Tibial nerve (tissue), 4 donors: ENCODE measurements at regions not wholly inside any gene's neighbourhood (a gene's known extent, or its start where the extent isn't known, plus 50 kb on each side); places are given as distances from the start of the nearest gene placed in this dataset.

Experiments
- EP300 ChIP-seq, 2 donors: sonication (generic); formaldehyde crosslinking; IDR thresholded peaks; one replicate each; pipeline ENCODE4 v1.6.1; 2017; ENCODE audit warnings: antibody characterized with exemption in 2 of 2, mild to moderate bottlenecking in 1 of 2
- POLR2A ChIP-seq, 2 donors: fragments of 450-650 bp; IDR thresholded peaks; one replicate each; pipeline ENCODE4 v1.6.1; 2017; ENCODE audit warnings: antibody characterized with exemption in 2 of 2, mild to moderate bottlenecking in 2 of 2, moderate library complexity in 2 of 2
- TF ChIP-seq, protein P1 (sequence below), 5 experiments: fragments of 200-600 bp in 3 of 5; fragments of 450-650 bp in 2 of 5; sonication (generic) in 3 of 5; IDR thresholded peaks; one replicate each; pipeline ENCODE4 v1.5.1; 2016 to 2019; ENCODE audit warnings: antibody characterized with exemption in 5 of 5, mild to moderate bottlenecking in 3 of 5, moderate library complexity in 2 of 5

DNA sequence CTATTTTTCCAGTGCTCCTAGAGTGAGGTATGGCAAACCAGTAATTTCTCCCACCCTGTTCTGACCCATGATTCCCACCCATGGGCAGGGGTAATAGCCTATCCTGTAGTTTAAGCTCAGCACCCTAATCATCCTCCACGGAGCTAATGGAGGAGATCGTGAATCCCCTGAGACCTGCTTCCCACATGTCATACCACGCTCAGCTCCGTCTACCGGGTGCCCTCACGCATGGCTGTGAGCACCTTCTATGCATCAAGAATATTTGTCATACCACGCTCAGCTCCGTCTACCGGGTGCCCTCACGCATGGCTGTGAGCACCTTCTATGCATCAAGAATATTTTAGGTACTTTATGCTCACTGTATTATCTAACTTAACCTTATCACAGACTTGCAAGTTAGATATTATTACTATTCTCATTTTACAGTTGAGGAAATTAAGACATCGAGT lies 104.7 kb upstream of the PFN2 start:
- TF ChIP-seq POLR2A (IDR thresholded peaks at IDR 0.05) (no peak), EP300 (IDR thresholded peaks at IDR 0.05) (no peak)
- TF ChIP-seq, protein P1, sequence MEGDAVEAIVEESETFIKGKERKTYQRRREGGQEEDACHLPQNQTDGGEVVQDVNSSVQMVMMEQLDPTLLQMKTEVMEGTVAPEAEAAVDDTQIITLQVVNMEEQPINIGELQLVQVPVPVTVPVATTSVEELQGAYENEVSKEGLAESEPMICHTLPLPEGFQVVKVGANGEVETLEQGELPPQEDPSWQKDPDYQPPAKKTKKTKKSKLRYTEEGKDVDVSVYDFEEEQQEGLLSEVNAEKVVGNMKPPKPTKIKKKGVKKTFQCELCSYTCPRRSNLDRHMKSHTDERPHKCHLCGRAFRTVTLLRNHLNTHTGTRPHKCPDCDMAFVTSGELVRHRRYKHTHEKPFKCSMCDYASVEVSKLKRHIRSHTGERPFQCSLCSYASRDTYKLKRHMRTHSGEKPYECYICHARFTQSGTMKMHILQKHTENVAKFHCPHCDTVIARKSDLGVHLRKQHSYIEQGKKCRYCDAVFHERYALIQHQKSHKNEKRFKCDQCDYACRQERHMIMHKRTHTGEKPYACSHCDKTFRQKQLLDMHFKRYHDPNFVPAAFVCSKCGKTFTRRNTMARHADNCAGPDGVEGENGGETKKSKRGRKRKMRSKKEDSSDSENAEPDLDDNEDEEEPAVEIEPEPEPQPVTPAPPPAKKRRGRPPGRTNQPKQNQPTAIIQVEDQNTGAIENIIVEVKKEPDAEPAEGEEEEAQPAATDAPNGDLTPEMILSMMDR (IDR thresholded peaks at IDR 0.05): no peak
